ENCODE measurements at regions not wholly inside any gene's neighbourhood (a gene's known extent, or its start where the extent isn't known, plus 50 kb on each side); places are given as distances from the start of the nearest gene placed in this dataset.

DNA sequence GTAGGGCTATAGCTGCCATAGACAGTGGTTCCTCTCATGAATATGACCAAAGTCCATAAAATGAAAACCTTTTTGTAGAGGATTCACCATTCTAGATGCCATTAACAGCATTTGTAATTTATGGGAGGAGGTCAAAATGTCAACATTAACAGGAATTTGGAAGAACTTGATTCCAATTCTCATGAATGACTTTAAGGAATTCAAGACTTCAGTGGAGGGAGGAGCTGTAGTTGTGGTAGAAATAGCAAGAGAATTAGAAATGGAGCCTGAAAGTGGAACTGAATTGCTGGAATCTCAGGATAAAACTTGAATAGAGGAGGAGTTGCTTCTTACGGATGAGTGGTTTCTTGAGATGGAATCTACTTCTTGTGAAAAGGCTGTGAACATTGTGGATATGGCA is 65.4 kb upstream of the ESRRG start:
- DNase-seq (ENCODE audit: extremely low read depth, low read depth) = no peak

GRCh38 chr1:216785737-216786136 is 62.5 kb upstream of the ESRRG start:
- no peak for TF ChIP-seq CTCF (IDR thresholded peaks at IDR 0.05; ENCODE audit: low read depth, low read length)
- no peak for DNase-seq (ENCODE audit: extremely low read depth, low read depth)

More for the DNA sequence above, 65.4 kb upstream of the ESRRG start:
- no peak for TF ChIP-seq CTCF (IDR thresholded peaks at IDR 0.05; ENCODE audit: low read depth, low read length)

GRCh38 chr1:216785221-216785620 is 62.0 kb upstream of the ESRRG start:
- DNase-seq (ENCODE audit: extremely low read depth, low read depth) = no peak
- no peak for TF ChIP-seq CTCF (IDR thresholded peaks at IDR 0.05; ENCODE audit: low read depth, low read length)

- TF ChIP-seq CTCF (IDR thresholded peaks at IDR 0.05; ENCODE audit: low read depth, low read length) = no peak
Measured at GRCh38 chr1:216779686-216780085, 56.5 kb upstream of the ESRRG start.

GRCh38 chr1:216778737-216779136 is 55.5 kb upstream of the ESRRG start:
- TF ChIP-seq CTCF (IDR thresholded peaks at IDR 0.05; ENCODE audit: low read depth, low read length) = no peak
- no peak for DNase-seq (ENCODE audit: extremely low read depth, low read depth)

More at GRCh38 chr1:216779686-216780085, 56.5 kb upstream of the ESRRG start:
- no peak for DNase-seq (ENCODE audit: extremely low read depth, low read depth)

- no peak for DNase-seq (ENCODE audit: extremely low read depth, low read depth)
- no peak for TF ChIP-seq CTCF (IDR thresholded peaks at IDR 0.05; ENCODE audit: low read depth, low read length)
Measured at GRCh38 chr1:216777148-216777547, 53.9 kb upstream of the ESRRG start.
